Left kidney (tissue), 1 donor: ENCODE measurements at regions not wholly inside any gene's neighbourhood (a gene's known extent, or its start where the extent isn't known, plus 50 kb on each side); places are given as distances from the start of the nearest gene placed in this dataset.
"Not testable (repeated sequence)": the region's sequence is repeated elsewhere in the genome, so short reads cannot be mapped to it uniquely, and the experiment has no call there.

Source experiments
- DNase-seq: peaks from one replicate; pipeline ENCODE4 v3.0.0-alpha.2; 2013

DNA sequence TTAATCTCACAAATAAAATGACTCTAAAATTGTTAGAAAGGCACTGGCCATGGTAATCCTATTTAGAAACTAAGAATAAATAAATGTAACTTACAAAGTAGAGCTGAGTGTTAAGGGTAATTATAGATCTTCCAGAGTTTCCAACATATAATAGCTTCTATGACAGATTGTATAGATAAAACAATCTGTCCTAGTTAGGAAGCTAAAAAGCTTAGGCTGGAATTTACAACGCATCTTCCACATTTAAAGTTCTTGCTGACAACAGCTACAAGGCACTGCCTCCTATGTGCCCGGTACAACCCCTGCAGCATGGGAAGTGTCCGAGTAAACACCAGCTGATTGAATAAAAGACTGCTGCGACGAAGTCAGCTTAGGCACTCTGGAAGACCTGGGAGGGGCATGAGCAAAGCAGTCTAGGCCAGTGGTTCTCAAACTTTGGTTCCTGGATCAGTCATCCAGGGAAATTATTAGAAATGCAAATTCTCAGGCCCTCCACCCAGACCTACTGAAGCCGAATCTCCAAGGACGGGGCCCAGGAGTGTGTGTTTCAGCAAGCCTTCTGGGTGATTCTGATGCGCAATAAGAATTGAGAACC lies 635.6 kb upstream of the TBX3 start:
- DNase-seq: no peak

DNA sequence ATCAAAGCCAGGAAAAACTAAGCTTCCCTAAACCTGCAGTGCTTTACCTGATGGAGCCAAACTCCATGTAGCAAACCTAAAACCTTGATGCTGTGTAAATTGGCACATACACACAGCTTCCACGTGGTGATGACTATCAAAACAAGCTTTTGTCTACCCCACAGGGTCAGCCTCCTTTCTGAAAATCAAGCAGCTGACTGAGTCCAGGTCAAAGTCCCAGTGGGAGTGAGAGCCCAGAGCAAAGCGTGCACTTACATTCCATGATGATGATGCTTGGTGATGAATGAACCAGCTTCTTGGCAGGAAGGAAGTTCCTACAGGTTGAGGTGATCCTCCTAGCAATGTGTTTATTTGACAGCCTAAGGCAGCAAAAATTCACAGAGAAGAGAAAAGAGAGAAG lies 630.0 kb upstream of the TBX3 start:
- DNase-seq: no peak

DNA sequence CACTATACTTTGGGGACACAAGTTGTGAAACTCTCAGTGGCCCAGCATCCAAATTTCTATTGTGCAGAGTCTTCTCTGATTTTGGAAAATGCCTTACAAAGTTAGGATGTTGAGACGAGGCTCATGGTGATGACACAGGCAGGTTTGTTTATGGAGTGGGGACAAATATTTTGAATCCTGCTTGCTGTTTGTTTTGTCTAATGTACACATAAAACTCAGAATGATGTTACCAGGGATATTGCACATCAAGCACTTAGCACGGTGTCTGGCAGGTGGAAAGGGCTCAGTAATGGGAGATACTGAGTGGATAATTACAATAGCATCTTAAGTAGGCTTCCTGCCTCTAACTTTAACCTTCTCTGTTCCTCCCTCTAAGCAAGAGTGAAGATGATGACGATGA lies 628.9 kb upstream of the TBX3 start:
- DNase-seq: no peak

DNA sequence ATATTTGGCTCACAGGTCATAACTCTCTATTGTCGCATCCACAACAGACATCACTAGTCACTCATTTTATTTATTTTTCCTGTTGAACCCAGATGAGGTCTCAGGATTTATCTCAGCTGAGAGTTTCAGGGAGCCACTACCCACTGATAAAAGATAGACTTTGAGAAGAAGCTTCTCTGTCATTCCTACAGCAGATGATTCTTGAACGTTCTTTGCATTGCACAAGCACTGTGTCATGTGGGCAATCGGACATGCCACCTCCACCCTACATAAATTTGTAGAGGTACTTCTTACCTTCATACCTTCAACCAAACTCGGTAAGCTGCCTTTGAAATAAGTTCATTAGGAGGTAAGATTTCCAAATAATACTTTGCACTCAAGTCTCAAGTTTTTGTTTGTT lies 627.9 kb upstream of the TBX3 start:
- DNase-seq: no peak

DNA sequence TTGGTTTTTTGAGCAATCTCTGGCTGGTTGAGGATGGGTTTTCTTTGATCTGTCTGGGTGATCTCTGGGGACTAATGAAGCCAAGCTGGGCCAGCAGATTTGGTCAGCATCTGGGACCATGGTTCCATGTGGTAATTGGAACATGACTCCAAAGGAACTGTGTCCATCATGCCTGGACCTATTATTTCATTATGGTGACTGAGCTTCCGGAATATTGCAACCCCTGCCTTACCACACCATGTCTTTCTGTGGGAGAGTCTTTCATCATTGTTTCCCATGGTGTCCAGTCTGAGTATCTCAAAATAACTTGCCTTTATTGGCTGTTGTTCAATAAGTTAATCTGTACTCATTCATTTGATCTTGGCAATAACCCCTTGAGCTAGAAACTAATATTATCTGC lies 624.9 kb upstream of the TBX3 start:
- DNase-seq: no peak

DNA sequence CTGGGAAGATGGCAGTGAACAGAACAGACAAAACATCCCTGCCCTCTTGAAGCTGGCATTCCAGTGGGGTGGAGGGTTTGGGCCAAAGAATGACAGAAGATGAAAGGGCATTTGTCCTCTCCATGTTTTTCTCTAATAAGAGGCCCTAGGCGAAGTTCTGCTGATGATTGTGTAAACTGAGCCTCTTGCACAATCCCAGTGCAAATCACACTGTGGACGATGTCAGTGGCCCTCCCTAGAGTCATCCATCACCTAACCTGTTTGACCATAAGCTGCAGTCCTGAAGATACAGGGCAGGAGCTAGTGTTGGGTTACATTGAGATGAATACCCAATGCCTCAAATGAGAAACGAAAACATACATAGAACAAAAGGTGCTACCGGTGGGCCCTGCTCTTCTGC lies 622.4 kb upstream of the TBX3 start:
- no peak for DNase-seq

DNA sequence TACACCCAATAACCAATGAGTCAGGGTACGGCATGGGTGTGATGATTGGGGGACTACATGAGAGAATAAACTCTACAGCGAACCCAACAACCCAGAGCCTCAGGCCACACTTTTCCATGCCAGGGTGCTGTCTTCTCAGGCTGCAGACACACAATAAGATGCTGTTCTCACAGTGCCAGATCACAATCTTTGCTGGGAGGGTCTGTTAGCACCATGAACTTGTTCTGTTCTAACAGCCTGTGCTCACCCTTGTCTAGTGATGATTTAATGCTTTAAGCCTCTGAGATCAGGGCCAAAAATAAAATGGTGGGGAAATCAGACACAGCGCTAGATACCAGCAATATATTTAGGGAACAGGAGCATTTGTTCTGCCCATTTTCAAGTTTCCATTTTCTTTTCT lies 621.9 kb upstream of the TBX3 start:
- DNase-seq: no peak

DNA sequence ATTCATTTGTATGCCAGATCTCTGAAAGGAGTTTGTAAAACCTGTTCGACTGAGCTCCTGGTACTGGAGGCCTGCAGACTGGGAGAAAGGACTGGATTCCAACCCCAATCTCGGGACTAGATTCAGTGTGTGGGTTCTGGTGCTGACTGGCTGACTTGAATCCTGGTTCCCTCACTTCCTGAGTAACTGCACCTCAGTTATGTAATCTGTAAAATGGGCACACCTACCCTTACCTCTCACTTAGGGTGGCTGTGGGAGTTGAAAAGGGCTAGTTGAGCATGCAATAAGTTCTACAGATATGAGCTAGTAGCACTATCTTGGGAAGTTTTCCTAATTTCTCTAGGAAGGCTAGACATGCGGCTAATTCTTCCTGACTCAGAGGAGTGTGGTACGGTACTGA lies 621.3 kb upstream of the TBX3 start:
- no peak for DNase-seq

DNA sequence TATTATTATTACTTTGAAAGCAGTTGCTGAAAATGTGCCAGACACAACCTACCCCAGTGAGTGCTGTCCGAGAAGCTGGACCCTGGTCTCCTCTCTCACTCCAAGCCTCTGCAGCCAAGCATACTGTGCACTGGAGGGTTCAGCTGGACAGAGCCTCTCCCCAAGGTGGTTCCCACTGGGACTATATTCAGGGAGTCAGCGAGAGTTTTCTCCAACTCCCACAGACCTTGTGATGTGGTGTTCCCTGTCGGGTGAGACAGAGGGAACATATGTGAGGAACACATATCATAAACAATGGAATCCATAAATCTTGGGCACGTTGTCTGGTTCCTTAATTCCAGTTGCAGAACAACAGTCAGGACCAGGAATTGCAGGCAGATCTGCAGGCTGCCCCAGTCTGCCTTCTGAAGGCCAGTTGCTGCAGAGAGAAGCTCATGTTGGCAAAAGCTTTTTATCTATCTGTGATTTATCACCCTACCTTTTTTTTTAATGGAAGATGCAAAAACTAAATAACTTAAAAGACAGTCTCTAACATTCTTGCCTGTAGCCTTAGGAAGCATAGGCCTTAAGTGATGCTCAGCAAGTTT lies 619.8 kb upstream of the TBX3 start:
- DNase-seq: no peak

DNA sequence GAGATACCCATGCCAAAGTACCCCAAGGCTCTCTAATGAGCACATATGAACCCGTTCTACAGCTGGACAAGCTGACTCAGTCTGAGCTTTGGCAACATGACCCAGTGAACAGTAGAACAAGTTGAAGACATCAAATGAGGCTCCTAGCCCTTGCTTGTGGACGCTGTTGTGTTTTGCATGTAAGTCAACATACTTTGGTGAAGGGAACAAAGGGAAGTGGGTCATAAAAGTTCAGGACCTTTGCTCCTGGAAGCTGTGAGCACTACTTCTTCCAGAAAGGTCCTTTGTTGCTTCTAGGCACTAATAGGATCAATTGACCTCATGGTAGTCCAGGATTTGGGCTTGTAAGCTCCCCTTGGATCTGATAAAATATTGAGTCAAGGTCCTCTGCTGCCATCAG lies 613.5 kb upstream of the TBX3 start:
- DNase-seq: no peak

DNA sequence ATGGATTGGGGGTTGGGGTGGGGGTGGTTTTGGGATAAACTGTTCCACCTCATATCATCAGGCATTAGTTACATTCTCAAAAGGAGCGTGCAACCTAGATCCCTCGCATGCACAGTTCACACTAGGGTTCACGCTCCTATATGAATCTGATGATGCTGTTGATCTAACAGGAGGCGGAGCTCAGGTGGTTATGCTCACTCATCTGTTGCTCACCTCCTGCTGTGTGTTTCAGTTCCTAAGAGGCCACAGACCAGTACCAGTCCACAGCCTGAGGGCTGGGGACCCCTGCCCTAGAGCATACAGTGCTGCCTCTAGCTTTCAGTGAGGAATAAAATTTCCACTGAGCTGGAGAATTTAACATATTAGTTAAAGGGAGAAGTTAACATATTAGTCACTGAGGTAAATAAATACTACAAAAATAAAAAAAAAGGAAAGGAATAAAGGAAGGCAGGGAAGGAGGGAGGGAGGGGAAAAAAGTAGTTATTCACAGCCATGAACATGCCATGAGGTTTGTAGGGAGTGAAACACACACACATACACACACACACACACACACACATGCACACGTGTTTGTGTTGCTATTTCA lies 612.7 kb upstream of the TBX3 start:
- no peak for DNase-seq

DNA sequence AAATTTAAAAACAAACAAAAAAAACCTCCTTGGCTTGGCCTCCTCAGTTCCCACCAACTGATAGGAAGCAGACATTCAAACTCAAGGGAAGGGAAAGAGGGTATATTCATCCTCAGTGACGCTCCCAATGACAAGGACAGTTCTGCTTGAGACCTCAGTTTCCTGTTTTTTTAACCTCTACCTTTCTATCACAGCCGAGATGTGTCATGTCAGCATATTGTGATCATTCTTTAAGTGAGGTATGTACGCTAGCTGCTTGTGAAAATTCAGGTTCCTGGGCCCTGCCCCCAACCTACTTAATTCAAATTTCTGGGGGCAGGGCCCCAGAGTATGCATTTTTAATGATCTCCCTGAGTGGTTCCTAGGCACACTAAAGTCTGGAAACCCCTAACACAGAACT lies 611.9 kb upstream of the TBX3 start:
- DNase-seq: no peak

DNA sequence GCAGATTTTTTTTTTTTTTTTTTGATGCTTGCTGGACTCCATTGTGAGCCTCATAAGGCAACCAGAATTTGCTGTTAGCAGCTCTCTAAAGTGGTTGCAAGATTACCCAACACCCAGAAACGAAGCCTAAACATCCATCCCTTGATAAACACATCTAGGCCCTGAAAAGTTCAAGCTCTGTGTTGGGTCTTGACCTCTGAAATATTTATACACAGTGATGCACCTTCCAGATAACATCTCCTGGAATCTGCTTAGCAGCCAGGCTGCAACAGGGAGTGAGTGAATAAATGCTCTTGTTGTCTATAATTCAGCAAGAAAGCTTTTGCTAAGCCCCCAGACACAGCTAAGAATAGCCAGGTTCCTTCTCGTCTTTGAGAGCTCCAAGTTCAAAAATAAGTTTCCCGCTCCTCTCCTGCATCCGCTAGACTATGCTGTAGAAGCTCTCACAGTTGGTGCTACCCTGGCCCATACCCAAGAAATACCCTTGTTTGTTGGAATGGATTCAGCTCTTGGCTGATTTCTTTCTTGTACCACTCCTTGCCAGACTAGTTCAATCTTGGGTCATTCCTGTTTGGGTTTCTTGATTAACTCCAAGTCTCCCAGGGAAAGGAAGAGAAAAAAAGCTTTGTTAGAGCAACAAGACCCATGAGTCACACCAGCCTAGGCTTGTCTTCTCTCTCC lies 610.6 kb upstream of the TBX3 start:
- DNase-seq: no peak

DNA sequence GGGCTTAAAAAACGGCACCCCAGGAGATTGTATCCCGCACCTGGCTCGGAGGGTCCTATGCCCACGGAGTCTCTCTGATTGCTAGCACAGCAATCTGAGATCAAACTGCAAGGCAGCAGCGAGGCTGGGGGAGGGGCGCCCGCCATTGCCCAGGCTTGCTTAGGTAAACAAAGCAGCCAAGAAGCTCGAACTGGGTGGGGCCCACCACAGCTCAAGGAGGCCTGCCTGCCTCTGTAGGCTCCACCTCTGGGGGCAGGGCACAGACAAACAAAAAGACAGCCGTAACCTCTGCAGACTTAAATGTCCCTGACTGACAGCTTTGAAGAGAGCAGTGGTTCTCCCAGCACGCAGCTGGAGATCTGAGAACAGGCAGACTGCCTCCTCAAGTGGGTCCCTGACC lies 601.5 kb upstream of the TBX3 start:
- DNase-seq: not testable (repeated sequence)

DNA sequence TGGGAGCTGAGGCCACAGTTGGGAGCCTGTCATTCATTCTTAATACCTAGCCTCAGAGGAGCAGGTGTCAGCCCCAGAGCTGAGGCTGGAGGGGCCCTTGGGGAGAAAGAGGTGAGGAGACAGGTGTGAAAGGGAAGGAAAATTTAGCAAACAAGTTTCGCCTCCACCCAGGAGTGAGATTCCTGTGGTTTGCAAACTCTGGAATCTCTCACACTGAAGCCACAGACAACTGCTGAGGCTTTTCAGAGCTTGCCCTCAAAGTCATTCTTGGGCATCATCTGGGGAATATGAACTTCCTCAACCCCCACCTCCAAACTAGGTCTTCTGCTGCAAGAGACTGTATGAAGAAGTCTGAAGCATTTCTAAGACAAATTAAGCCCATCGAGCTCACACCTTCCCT lies 589.5 kb upstream of the TBX3 start:
- no peak for DNase-seq

DNA sequence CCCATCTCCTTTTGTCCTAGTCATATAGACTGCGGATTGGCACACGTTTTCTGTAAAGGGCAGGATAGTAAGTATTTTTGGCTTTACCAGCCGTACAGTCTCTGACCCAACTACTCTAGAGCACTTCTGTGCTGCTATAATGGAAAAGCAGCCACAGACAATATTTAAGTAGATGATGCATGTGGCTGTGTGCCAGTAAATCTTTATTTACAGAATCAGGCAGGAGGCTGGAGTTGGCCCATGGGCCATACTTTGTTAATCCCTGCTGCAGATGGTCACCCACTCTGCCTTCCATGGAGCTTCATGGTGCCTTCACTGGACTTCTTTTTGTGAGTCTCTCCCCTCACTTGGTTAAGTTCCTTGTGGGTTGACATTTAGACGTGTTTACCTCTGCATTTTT lies 584.5 kb upstream of the TBX3 start:
- DNase-seq: no peak

DNA sequence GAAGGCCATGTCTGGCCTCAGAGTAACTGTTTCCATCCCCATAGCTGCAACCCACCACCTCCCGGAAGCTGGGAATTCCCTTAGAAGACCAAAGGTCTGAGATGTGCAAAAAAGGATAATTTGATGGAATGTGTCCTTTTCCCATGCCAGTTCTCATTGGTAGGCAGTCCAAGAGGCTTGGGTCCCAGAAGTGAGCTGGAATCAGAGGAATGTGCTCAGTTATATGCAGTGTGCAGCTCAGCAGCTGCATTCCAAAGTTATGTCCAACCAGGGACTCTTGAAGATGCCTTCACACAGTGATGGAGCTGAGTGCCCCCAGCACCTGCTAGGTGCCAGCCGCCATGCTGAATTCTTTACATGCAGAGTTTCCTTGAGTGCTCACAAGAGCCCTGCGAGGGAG lies 583.9 kb upstream of the TBX3 start:
- DNase-seq: no peak

DNA sequence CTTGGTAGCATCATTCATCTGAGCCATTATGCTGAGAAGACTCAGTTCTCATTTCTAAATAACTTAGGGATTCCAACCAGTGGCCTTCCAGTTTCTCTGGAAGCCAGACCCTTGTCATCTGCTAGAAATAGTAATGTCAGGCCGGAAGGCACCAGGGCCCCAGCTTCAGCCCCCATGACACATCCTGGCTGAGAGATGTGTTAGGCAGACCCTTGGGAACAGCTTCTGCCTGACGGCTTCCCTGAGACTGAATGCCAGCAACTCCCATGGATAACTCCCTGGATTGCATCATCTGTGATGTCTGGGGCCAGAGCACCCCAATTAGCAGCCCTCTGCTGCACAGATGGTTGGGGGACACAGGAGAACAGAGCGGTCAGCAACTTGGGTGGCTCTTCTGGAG lies 583.5 kb upstream of the TBX3 start:
- no peak for DNase-seq

DNA sequence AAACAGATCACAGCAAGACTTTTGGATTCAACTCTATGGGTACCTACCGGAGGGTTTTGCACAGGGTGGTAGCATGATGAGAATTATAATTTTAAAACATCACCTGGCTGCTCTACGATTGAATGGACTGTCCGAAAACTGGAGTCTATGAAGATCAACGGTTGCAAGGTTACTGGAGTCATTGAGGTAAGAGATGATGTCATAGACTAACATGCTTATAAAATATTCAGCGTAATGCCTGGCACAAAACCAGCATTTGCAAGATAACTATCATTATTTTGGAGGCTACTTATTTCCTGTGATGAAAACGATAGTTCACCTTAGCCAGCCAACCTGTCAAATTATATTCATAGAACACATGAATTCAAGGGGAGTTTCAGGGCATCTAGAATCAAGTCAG lies 580.6 kb upstream of the TBX3 start:
- DNase-seq: no peak

DNA sequence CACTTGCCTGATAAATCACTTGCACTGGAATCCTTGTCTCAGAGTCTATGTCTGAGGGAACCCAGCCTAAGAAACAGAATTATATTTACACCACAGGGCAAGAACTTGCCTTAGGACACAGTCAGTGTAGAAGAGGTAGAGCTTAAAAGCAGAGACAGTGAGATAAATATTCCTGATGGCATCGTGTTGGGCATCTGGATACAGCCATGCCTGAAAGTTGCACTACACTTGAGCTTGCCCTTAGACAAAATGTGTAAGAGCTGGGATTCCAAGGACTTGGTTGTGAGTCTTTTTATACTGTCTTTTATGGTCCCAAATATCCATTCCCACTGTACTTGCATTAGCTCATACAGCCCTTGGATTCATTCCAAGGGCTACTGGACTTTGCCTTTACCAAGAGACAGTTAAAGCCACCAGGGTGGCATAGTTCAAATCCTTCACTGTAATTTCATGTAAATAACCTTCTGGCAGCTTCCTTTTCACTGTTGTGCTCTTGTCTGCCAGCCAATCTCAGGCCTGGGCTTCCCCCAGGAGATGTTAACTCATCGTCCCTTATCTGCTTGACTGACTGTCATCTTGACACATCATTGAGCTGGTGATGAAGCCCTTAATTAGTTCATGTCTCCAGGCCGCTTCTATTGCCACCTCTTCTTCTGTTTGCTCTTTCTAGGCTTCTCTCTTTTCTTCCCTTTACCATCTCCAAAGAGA lies 577.9 kb upstream of the TBX3 start:
- no peak for DNase-seq

DNA sequence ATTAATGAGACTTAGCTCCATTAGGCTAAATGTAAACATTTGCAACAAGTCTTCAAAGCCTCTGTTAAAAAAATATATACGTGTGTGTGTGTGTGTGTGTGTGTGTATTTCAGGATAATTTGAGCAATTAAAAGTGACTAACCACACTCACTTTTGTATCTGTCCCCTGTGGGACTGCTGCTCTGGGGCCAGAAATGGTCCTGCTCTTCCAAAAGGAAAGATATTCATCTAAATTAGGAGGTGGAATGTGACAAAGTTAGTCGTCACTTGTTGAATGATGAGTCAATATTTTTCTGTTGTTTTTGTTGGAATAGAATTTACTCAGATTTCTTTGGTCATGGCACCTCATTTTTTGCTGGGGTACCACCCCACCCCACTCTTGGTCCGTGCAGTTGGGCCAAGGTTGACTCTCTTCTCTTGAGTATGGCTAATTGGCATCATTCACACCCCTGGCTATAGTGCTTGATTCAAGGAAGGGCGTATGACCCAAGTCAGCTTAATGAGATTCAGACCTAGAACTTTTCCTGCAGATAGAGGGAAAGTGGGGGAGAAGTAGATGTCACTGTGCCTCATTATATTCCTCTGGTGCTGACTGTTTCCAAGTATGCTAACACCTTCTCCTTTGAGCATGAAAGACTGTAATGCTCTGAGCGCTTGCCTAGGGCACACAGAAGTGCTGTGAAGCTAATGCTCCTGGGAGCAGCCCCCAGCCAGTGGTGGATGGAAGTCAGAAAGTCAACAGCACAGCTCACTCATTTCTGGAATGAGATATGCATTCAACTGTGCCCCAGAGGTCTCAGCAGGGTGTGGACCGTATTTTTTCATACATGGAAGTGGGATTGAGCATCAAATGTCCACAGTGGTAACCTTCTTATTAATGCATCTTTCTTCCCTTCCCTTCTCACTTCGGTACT lies 577.0 kb upstream of the TBX3 start:
- DNase-seq: no peak
